ENCODE measurements at regions not wholly inside any gene's neighbourhood (a gene's known extent, or its start where the extent isn't known, plus 50 kb on each side); places are given as distances from the start of the nearest gene placed in this dataset.

DNA sequence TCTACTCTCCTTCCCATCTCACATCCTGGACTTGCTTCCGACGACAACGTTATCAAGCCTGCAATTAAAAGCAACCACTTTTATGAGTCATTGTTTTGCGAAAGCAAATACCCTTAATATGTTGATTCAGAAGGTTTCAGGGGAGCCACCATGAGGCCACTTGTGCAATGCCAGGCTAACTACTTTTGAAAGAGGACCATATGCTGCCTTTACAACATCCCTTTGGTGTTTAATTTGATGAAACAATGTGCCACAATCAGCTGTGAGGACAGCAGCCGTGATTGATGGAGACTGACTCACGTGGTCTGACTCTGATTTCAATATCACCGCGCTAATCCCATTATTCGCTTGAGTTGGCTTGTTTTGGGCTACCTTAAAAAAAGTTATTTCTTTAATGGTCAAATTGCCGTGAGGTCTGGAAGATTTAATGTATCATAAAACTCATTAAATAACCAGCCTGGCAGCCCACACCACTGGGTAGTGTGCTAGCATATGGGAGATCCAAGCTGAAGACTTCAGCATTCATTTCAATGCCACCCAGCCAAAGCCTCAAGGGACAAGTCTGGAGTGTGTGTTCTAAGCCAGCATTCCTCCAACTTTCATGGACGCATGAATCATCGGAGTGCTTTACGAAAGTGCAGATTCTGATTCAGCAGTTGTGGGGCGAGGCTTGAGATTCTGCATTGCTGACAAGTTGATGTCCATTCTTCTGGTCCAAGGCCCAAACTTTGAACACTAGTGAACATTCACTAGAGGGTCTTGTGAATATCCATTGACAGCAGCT is 73.3 kb upstream of the PAXBP1 start:
- TF ChIP-seq, protein P1, sequence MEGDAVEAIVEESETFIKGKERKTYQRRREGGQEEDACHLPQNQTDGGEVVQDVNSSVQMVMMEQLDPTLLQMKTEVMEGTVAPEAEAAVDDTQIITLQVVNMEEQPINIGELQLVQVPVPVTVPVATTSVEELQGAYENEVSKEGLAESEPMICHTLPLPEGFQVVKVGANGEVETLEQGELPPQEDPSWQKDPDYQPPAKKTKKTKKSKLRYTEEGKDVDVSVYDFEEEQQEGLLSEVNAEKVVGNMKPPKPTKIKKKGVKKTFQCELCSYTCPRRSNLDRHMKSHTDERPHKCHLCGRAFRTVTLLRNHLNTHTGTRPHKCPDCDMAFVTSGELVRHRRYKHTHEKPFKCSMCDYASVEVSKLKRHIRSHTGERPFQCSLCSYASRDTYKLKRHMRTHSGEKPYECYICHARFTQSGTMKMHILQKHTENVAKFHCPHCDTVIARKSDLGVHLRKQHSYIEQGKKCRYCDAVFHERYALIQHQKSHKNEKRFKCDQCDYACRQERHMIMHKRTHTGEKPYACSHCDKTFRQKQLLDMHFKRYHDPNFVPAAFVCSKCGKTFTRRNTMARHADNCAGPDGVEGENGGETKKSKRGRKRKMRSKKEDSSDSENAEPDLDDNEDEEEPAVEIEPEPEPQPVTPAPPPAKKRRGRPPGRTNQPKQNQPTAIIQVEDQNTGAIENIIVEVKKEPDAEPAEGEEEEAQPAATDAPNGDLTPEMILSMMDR (IDR thresholded peaks at IDR 0.05; ENCODE audit: low read depth, low read length, missing control alignments) = peak; percentile 21
- H3K4me3 ChIP-seq (ENCODE audit: low read depth, low read length) = no peak overlapping the region
- DNase-seq = peak; percentile 50
- no peak overlapping the region for H3K27ac ChIP-seq
- in situ Hi-C loops (cut with HindIII; ENCODE audit: low pct_ligation_motif_present, low sequenced_read_pairs) = no loop called here
- no peaks in the 10 kb centered on the region for H3K27me3 ChIP-seq (replicated peaks)
- H3K36me3 ChIP-seq (replicated peaks) = no peaks in the 10 kb centered on the region

DNA sequence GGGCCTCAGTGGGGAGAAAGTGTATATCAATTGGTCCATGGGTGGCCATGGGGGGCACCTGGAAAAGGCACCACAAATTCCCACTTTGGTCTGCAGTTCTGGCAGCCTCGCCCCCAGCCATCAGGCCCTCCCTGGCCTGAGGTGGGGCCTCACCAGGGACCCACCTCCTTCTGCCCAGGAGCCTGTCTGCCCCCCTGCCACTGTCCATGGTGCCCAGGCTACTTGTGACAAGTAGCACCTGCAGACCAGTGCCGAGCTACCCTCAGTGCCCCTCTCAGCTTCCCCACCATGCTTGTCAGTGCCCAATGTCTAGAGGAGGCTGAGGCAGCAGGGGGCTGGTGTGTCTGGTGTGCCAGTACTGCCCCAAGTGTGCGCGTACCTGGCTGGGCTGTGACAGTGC is 87.1 kb upstream of the PAXBP1 start:
- H3K4me3 ChIP-seq (ENCODE audit: low read depth, low read length) = no peak overlapping the region
- in situ Hi-C loops (cut with HindIII; ENCODE audit: low pct_ligation_motif_present, low sequenced_read_pairs) = no loop called here
- TF ChIP-seq, protein P1 (IDR thresholded peaks at IDR 0.05; ENCODE audit: low read depth, low read length, missing control alignments) = no peak
- no peaks in the 10 kb centered on the region for H3K36me3 ChIP-seq (replicated peaks)
- no peaks in the 10 kb centered on the region for H3K27me3 ChIP-seq (replicated peaks)
- DNase-seq = no peak
- no peak overlapping the region for H3K27ac ChIP-seq

DNA sequence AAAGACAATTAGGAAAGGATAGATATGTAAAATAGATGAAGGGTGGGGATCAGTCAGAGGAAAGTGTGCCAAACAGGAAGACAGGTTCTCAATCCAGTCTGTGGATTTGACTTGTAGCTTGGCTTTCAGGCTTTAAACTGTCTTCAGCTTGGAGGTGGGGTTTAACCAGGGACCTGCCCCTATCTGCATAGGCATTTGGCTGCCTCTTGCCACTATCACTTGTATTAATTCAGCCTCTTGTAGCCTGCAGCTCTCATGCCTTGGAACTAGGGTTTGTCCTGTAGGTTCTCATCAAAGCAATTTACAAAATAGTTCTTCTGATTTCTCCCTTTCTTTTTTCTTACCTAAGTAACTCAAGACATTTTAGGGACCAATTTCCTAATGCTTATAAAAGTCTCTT is 88.8 kb upstream of the PAXBP1 start:
- DNase-seq = no peak
- TF ChIP-seq, protein P1 (IDR thresholded peaks at IDR 0.05; ENCODE audit: low read depth, low read length, missing control alignments) = no peak
- Histone ChIP-seq H3K4me3 (ENCODE audit: low read depth, low read length) (no peak overlapping the region), H3K27ac (no peak overlapping the region), H3K27me3 (replicated peaks) (no peaks in the 10 kb centered on the region), H3K36me3 (replicated peaks) (no peaks in the 10 kb centered on the region)
- in situ Hi-C loops (cut with HindIII; ENCODE audit: low pct_ligation_motif_present, low sequenced_read_pairs) = no loop called here

DNA sequence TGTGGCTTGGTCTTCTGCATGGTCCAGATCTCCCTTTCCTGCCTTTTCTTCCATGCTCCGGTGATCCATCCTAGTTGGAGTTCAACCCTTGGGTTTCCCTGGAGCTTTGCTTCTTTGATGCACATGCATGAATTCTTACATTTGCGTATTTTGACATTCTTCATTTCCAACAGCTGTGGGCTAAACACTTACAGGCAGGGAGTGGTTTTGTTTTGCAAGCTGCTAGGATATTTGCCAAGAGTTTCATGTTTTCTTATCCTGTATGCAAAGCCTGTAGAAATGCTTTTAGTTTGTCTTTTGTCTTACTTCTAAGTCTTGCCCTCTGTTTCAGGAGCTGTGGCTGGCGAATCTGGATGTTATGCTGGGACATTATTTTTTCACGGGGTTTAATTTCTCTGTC is 90.3 kb upstream of the PAXBP1 start:
- no peaks in the 10 kb centered on the region for H3K36me3 ChIP-seq (replicated peaks)
- H3K27me3 ChIP-seq (replicated peaks) = no peaks in the 10 kb centered on the region
- no peak overlapping the region for H3K4me3 ChIP-seq (ENCODE audit: low read depth, low read length)
- TF ChIP-seq, protein P1 (IDR thresholded peaks at IDR 0.05; ENCODE audit: low read depth, low read length, missing control alignments) = no peak
- in situ Hi-C loops (cut with HindIII; ENCODE audit: low pct_ligation_motif_present, low sequenced_read_pairs) = no loop called here
- no peak overlapping the region for H3K27ac ChIP-seq
- DNase-seq = no peak

DNA sequence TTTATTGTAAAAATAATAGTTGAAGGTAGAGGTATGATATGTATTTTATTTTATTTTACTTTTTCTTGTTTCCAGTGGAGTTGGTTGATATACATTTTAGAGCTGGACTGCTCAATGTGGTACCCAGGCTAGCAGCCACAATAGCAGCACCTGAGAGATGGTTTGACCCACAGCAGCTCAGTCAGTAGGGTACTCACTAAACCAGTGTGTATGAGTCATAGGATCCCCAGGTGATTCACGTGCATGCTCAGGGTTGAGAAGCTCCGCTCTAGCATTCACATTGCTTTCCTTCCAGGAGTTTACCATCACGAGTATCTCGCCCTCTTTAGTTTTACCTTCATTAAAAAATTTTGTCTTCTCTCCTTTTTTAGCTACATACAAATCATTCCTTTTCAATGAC is 96.0 kb upstream of the PAXBP1 start:
- Histone ChIP-seq H3K36me3 (replicated peaks) (no peaks in the 10 kb centered on the region), H3K4me3 (ENCODE audit: low read depth, low read length) (no peak overlapping the region), H3K27ac (no peak overlapping the region), H3K27me3 (replicated peaks) (no peaks in the 10 kb centered on the region)
- no peak for DNase-seq
- in situ Hi-C loops (cut with HindIII; ENCODE audit: low pct_ligation_motif_present, low sequenced_read_pairs) = no loop called here
- TF ChIP-seq, protein P1 (IDR thresholded peaks at IDR 0.05; ENCODE audit: low read depth, low read length, missing control alignments) = no peak

Data from brain microvascular endothelial cell (primary cell).